Karpas-422 (cell line): ENCODE measurements at regions not wholly inside any gene's neighbourhood (a gene's known extent, or its start where the extent isn't known, plus 50 kb on each side); places are given as distances from the start of the nearest gene placed in this dataset. TPM values are rescaled to one million over a fixed set of nuclear protein-coding genes. Genes with fewer than 3 reads are reported as not detected.

ENCODE experiments used
- small RNA-seq: library from RNA; depleted of rRNA; stranded (forward); fragments of <200 nt; gene quantifications from one replicate; pipeline ENCODE3, GENCODE V24; 2014

Small RNA genes in the stretch of these regions (small RNA-seq; reads per million reads assigned to genes)
- gene MIR125B2 (not detected), gene MIR99A (not detected), gene MIRLET7C (0.24 reads per million), gene RNU1-98P (1.3 reads per million, percentile 37 among the genes with 10 or more reads in this experiment), gene RNU6-113P (not detected), gene RNU6-426P (not detected), gene SNORD74B (0.32 reads per million)
